Ovary (tissue), 1 donor: ENCODE measurements at regions not wholly inside any gene's neighbourhood (a gene's known extent, or its start where the extent isn't known, plus 50 kb on each side); places are given as distances from the start of the nearest gene placed in this dataset. TPM values are rescaled to one million over a fixed set of nuclear protein-coding genes. Genes with fewer than 3 reads are reported as not detected.

Experiments
- small RNA-seq: library from RNA; depleted of rRNA; stranded (forward); fragments of <200 nt; gene quantifications from one replicate; pipeline ENCODE3, GENCODE V24; 2016

Small RNA genes in the stretch of these regions (small RNA-seq; reads per million reads assigned to genes)
- not detected for gene RN7SL446P
- not detected for gene RNA5SP169
